ENCODE measurements at regions not wholly inside any gene's neighbourhood (a gene's known extent, or its start where the extent isn't known, plus 50 kb on each side); places are given as distances from the start of the nearest gene placed in this dataset.
A peak's percentile ranks its signal among the peaks of the same experiment; 100 is the strongest.

DNA sequence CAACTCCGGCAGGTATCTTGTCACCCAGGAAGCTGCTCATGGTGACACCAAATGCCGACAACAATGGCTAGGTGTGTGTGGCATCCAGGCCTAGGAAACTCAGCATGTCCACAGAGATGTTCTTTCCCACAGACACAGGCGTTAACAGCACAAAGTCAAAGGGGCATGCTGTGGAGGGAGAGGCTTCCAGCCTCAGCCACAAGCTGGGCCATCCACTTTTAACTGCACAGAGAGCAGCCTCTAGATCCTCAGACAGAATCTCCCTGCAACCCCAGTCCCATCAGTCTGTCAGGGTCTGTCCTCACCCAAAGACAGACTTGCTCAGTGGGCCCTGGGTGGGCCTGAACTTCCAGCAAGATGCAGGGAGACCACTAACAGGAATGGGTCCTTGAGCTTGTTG is 58.5 kb upstream of the BCAR3 start:
- ATAC-seq (peak in 1 of 4 donors; percentile 18), DNase-seq (no peak)
- WGBS, 4 donors: 93 to 96% (median 95%) methylated on average over 3 of the region's 3 CpGs
- Histone ChIP-seq H3K9me3 (no peaks in the 10 kb centered on the region), H3K27me3 (peaks cover 0 to 1% (median 0%) of the 10 kb centered on the region in 9 donors), H3K27ac (peak overlapping the region in 2 of 12 donors; percentile 5 to 40), H3K4me3 (no peak overlapping the region), H3K36me3 (no peaks in the 10 kb centered on the region), H3K4me1 (peaks cover 0 to 18% (median 9%) of the 10 kb centered on the region in 12 donors)
- intact Hi-C loops (cut with DNase I): no loop called here
- TF ChIP-seq, protein P1, sequence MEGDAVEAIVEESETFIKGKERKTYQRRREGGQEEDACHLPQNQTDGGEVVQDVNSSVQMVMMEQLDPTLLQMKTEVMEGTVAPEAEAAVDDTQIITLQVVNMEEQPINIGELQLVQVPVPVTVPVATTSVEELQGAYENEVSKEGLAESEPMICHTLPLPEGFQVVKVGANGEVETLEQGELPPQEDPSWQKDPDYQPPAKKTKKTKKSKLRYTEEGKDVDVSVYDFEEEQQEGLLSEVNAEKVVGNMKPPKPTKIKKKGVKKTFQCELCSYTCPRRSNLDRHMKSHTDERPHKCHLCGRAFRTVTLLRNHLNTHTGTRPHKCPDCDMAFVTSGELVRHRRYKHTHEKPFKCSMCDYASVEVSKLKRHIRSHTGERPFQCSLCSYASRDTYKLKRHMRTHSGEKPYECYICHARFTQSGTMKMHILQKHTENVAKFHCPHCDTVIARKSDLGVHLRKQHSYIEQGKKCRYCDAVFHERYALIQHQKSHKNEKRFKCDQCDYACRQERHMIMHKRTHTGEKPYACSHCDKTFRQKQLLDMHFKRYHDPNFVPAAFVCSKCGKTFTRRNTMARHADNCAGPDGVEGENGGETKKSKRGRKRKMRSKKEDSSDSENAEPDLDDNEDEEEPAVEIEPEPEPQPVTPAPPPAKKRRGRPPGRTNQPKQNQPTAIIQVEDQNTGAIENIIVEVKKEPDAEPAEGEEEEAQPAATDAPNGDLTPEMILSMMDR (IDR thresholded peaks at IDR 0.05): no peak
- TF ChIP-seq POLR2A (IDR thresholded peaks at IDR 0.05): no peak

DNA sequence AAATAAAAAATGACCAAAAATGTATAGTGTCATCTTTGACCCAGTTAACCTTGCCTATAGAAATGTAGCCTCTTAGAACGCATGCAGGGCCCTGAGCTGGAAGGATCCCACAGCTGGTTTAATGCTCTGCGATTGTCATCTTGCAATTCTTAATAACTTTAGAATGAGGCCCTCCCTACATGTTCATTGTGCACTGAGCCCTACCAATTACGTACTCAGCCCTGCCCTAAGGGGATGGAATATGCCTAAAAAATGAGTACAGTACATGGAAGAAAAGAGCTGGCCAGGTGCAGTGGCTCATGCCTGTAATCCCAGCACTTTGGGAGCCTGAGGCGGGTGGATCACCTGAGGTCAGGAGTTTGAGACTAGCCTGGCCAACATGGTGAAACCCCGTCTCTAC is 57.8 kb upstream of the BCAR3 start:
- no peaks in the 10 kb centered on the region for H3K9me3 ChIP-seq
- no peak overlapping the region for H3K27ac ChIP-seq
- 90 to 94% (median 93%) methylated on average over 5 of the region's 5 CpGs for WGBS, 4 donors
- DNase-seq: no peak
- TF ChIP-seq, protein P1 (IDR thresholded peaks at IDR 0.05): no peak
- no peak for TF ChIP-seq POLR2A (IDR thresholded peaks at IDR 0.05)
- H3K4me3 ChIP-seq: no peak overlapping the region
- no peaks in the 10 kb centered on the region for H3K27me3 ChIP-seq
- peaks cover 0 to 18% (median 8%) of the 10 kb centered on the region in 12 donors for H3K4me1 ChIP-seq
- intact Hi-C loops (cut with DNase I): no loop called here
- no peak for ATAC-seq
- H3K36me3 ChIP-seq: no peaks in the 10 kb centered on the region

DNA sequence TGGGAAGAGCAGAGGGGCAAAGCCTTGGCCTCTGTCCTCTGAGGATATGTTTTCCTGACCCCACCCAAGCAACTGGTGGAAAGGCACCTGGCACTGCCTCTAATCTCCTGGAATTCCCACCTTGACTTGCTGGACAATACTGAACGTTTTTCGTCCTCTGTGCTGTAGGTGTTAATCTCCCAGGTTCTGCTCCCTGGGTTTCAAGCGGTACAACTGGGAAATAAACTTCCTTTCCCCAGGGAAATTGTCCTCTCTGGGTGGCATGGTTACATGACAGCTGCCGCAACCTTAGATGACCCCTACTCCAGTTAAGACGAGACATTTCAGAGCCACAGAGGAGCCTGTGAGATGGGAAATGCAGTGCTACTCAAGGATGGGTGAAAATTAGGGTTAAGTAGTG is 57.3 kb upstream of the BCAR3 start:
- DNase-seq: no peak
- intact Hi-C loops (cut with DNase I): no loop called here
- Histone ChIP-seq H3K9me3 (no peaks in the 10 kb centered on the region), H3K27me3 (no peaks in the 10 kb centered on the region), H3K4me3 (no peak overlapping the region), H3K4me1 (peaks cover 0 to 18% (median 8%) of the 10 kb centered on the region in 12 donors), H3K27ac (no peak overlapping the region), H3K36me3 (no peaks in the 10 kb centered on the region)
- WGBS, 4 donors: 80 to 97% (median 89%) methylated on average over 5 of the region's 5 CpGs
- TF ChIP-seq, protein P1 (IDR thresholded peaks at IDR 0.05): no peak
- TF ChIP-seq POLR2A (IDR thresholded peaks at IDR 0.05): no peak
- ATAC-seq: no peak

DNA sequence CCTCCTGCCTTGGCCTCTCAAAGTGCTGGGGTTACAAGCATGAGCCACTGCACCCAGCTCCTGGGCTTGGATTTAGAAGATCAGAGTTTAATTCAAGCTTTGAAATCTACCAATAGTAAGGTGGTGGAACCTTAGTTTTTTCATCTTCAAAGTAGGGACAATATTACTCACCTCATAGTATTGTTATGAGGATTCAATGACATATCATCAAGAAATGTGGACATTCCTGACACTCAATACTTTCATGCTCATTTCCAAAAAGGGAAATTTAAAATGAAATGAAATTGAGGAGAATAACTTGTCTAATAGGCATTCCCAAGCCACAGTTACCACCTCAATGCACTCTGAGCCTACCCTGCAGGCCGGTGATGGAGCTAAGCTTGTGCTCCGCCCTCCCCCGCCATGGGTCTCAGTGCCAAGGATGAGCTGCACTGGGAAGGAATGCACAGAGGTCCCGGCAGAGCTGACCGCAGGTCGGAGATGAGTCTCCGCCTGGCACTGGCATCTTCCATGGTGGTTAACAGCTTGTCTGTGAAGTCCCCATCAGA is 56.5 kb upstream of the BCAR3 start:
- no peaks in the 10 kb centered on the region for H3K9me3 ChIP-seq
- no peak overlapping the region for H3K4me3 ChIP-seq
- peaks cover 0 to 18% (median 8%) of the 10 kb centered on the region in 12 donors for H3K4me1 ChIP-seq
- intact Hi-C loops (cut with DNase I): no loop called here
- TF ChIP-seq, protein P1 (IDR thresholded peaks at IDR 0.05): no peak
- no peak for TF ChIP-seq POLR2A (IDR thresholded peaks at IDR 0.05)
- H3K27ac ChIP-seq: no peak overlapping the region
- no peaks in the 10 kb centered on the region for H3K36me3 ChIP-seq
- no peak for ATAC-seq
- no peak for DNase-seq
- no peaks in the 10 kb centered on the region for H3K27me3 ChIP-seq
- 86 to 95% (median 92%) methylated on average over 5 to 7 of the region's 7 CpGs for WGBS, 4 donors

Data from heart left ventricle (tissue), 16 donors.